ENCODE measurements at regions not wholly inside any gene's neighbourhood (a gene's known extent, or its start where the extent isn't known, plus 50 kb on each side); places are given as distances from the start of the nearest gene placed in this dataset.
A peak's percentile ranks its signal among the peaks of the same experiment; 100 is the strongest.

DNA sequence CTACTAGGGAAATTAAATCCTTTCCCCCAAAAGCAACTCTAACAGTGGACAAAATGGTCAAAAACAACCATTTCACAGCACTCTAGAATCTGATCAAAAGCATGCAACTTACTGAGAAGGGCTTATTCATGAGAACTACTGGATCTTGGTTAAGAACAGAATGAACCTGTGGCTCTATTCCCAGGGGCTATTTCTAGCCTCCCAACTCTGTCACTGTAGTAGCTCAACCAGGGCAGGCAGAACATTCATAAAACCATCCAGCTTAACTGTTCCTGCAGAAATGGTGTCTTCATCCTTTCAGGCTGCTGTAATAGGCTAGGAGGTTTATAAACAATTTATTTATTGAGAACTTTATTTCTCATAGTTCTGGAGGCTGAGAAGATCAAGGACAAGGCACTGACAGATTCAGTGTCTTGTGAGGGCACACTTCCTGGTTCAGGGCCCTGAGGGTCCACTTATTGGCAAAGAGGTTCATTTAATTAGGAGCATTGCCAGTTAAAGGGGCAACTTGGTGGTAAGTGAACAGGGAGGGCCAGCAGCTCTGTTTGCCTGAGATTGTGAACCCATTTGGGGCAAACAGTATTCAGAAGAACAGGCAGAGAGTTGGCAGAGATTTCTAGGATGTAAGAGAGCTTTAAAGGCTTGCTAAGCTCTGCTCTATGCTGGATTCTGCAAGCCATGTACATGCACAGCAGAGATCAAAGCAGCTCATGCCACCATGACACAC, 238.5 kb upstream of the FBXL7 start:
- DNase-seq, result no peak

- peak; percentile 36 for DNase-seq
Measured at GRCh38 chr5:15260356-15261268, 239.4 kb upstream of the FBXL7 start.

DNA sequence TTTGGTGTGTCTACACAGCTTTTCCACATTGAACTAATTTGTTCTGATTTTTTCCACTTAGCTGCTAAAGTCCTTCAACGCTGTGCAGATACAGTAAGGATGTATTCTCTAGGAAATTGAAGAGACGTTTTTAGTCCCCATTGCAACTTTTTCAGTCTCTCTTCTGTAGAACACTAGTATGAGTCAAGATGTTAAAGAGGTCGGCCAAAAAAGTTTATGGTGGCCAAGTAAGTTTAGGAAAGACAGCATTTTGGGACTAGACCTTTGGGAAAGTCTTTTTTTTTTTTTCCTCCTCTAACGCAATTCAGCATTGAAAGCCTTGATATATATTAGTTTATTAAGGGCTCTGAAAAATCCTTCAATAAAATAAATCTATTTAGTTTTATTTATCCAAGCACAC, 243.5 kb upstream of the FBXL7 start:
- no peak for DNase-seq

- DNase-seq, result no peak
Measured at GRCh38 chr5:15255576-15255975, 244.4 kb upstream of the FBXL7 start.

DNA sequence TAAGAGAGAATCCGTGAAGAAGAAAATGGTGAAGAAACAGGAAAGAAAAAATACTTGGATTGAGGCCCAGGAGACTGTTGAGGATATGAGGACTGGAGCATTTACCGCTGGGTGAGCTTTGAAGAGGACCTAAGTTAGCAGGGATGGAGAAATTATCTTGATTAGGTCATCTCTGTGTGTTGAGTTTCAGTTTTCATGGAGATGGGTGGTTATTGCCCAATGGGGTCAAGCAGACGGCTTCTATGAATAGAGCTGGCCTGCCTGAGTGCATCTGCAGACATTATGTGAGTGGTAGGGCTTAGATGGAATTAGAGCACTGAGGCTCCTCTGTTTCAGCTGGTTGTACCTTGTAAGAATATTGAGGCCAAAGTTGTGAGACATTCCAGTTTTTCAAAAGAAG, 245.4 kb upstream of the FBXL7 start:
- no peak for DNase-seq

DNA sequence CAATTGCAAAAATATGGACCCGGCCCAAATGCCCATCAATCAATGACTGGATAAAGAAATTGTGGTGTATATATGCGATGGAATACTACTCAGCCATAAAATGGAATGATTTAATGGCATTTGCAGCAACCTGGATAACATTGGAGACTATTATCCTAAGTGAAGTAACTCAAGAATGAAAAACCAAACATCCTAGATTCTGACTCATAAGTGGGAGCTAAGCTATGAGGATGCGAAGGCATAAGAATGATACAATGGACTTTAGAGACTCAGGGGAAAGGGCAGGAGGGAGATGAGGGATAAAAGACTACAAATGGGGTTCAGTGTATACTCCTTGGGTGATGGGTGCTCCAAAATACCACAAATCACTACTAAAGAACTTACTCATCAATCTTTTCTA, 247.6 kb upstream of the FBXL7 start:
- no peak for DNase-seq

DNA sequence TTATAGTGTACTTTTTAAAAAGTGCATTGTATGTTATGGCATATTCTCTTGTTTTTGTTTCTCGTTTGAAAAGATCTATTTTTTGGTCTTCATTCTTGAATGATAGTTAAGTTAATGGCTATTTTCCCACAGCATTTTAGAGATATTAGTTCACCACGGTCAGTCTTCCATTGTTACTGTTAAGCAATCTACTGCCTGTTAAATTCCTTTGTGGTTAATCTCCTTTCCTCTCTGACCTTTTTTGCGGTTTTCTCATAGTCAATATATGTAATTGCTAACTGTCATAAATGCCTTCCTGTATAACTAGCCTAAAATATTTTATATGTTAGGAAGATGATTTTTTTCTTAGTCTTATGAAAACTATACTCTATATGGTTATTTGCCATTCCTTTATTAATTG, 250.8 kb upstream of the FBXL7 start:
- DNase-seq, result peak; percentile 85

GRCh38 chr5:15248731-15249130, 251.2 kb upstream of the FBXL7 start:
- no peak for DNase-seq

DNA sequence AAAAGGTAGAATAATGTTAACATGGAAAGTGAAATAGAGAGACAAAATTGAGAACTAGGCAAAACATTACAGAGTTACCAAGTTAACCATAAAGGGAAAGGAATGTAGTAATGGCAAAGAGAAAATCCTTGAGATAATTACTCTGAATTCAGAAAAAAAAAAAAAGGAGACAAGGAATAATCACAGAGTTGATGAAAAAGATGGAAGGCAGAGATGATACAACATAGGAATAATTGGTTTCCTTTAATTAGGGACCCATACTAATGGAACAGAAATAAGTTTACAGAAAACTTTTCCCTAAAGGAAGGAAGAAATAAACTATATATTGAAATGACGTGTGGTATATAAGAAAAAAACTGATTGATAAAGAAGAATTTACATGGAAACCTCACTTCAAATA, 254.1 kb upstream of the FBXL7 start:
- no peak for DNase-seq

- DNase-seq, result peak; percentile 33
Measured at GRCh38 chr5:15243301-15244020, 256.5 kb upstream of the FBXL7 start.

- peak; percentile 32 for DNase-seq
Measured at GRCh38 chr5:15241216-15241821, 258.7 kb upstream of the FBXL7 start.

DNA sequence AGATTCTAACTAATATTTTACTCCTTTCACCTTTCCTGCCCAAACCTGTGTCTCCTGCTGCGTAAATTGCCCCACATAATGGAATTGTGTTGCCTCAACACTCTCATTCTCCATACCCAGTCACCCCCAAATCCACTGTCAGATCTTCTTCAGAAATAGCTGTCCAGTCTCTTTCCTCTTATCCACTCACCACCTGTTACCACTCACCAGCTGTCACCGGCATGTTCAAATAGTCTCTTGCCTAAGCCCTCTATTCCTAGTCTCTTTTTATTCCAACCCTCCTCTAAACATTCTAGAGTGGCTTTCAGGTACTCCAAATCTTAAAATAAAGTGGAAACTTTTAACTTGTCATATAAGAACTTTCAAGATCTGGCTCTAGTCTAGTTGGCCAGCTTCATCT, 262.0 kb upstream of the FBXL7 start:
- DNase-seq, result no peak

GRCh38 chr5:15236911-15237508, 263.0 kb upstream of the FBXL7 start:
- DNase-seq, result no peak

DNA sequence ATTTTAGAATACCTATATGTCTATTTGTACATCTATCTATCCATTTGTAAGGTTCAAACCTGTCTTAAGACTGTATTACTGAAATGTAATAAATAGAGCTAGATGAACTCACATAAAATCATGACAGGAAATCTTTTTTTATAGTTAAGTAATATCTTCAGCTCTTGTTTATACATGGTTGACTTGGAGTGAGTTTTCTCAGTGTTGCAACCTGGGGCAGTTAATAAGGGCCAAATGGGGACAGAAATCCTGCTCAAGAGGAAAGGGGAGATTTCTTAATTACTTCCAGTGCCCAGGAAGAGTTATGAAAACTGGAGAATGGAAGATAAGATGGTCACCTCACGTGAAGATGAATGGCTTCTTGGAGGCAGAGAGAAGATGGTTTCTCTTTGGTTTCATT, 265.1 kb upstream of the FBXL7 start:
- DNase-seq, result no peak

DNA sequence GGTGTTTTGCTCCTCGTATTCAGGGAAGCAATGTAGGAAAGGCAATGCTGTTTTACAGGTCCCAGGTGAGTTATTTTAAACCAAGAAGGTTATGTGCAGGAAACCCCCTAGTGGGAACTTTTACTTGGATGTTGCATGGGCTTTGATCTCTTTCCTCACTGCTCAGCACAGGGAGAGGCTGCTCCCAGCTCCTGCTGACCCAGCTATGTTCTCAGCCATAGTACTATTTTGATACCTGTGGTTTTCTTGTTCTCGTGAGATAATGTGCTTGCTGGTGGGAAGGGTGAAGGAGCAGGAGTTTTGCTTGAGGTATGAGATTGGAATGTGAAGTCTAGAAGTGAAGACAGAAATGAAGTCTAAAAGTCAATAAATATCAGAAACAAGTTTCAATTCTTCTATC, 265.6 kb upstream of the FBXL7 start:
- DNase-seq, result no peak

DNA sequence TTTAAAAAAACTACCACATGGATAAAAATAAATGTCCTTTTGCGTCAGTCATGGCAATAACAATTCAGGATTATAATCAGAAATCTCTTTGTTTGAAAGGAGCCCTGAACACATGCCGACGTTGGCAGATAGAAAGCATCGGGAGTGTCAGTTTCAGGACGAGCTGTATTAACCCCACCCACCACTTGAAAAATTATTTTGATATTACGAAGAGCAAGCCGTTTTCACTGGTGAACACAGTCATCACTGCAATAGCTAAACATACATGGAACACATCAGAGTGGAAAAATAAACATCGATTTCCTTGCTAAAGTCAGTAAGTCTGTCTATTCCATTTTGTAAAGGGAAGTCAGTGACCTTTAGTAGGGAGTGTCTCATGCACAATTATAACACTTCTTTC, 266.4 kb upstream of the FBXL7 start:
- DNase-seq, result no peak

- DNase-seq, result no peak
Measured at GRCh38 chr5:15222156-15222555, 277.8 kb upstream of the FBXL7 start.

DNA sequence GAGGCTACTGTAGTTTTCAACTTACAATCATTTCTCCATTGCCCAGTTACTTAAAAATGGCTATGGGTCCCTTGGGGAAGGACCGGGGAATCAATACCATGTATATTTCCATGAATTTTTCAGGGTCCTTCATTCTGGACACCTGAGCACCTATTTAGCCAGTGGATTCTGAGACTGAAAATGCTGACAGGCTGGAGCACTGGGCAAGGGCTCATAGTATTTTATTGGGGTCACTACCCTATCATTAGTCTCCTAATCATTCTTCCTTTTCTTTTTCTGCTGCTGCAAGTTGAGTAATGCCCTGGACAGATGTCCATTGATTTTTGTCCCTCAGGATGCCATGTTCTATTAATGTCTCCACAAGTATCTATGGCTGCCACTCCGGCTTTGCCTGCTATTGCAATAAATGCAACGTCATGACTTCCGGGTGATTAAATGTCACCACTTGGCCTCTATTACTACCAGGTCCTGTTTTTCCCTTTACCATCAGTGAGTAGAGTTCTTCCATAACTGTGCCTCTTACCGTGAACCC, 279.3 kb upstream of the FBXL7 start:
- DNase-seq, result no peak

DNA sequence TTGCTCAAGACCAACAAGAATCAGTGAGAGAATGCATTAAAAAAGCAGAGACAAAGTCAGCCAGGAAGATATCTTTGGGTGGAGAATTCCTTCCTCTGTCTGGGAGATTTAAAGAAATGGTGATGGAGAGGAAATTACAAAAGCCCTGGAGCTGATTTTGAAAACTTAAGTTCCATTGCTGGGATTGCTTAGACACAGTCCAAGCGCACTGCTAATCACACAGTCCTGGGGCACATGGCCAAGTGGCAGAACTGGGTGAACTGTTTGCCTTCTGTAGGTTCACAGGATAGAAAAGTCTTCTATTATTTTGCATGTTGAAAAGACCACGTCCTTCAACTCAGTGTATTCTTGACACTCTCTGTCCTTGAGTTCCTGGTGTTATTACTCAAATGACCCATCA, 284.9 kb upstream of the FBXL7 start:
- no peak for DNase-seq

DNA sequence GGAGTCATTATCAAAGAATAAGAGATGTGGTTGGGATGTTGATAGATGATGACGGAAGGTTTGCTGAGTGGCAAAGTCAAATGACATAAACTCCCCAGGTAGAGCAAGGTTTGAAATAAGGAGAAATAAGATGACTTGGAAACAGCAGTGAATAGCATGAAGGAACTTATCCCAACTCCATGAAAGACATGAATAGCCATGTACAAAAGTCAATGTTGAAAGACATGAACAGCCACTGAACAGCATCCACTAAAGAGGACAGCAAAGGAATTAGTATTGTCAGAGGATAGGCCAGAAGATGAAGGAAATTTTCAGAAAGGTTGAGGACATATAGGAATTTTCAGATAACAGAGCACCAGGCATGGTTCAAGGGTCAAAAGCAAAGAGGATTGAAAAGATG, 286.0 kb upstream of the FBXL7 start:
- no peak for DNase-seq

DNA sequence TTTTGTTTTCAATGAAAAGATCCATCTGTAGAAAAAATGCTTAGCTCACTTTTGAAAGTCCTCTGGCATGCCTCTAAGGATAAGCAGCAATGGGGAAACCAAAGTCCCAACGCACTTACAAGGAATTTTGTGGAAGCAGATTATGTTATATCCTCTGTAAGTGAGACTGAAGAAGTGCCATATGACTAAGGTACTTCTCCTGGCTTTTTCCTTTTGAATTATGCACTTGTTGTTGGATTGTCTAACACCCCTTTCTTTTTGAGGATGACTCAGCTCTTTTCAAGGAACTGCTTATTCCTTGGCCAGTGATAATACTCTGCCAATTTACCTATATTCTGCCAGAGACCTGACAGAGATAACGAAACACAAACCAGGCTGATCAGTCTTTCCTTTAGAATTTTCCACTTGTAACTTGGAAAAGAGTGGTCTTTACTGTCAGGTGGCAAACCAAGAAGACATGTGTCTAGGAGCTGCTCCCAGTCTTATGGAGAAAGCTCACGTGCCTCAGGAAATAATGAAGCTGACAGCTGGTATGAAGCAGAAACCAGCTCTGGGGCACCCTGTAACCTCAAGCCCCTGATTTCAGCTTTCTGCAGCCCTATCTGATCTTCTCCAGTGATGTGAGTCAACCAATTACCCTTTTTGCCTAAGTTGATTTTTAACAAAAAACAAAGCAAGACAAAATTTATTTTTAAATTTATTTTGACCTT, 290.8 kb upstream of the FBXL7 start:
- no peak for DNase-seq

- DNase-seq, result no peak
Measured at GRCh38 chr5:15206133-15206532, 293.8 kb upstream of the FBXL7 start.

All from fibroblast of skin of abdomen (primary cell).